ENCODE measurements at regions not wholly inside any gene's neighbourhood (a gene's known extent, or its start where the extent isn't known, plus 50 kb on each side); places are given as distances from the start of the nearest gene placed in this dataset.

DNA sequence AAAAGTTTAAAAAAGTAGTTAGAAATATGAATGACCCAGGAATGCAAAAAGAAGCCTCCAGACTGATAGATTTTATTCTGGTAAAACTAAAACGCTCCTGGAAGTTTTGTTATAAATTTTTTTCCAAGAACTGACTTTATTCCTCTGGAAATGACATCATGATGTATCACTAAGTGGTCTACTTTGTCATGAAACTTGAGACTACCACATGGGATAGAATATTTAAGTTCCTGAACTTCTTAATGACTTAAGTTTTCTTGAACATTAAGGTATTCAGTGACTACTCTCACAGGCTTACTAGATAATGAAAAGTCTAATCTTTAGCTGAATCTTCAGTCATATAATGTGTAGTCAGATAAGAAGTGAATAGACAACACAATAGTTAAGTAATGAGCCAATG lies 842.2 kb downstream of the USP25 start:
- Histone ChIP-seq H3K36me3 (peaks cover 19% of the 10 kb centered on the region), H3K4me3 (no peak overlapping the region), H3K9me3 (no peaks in the 10 kb centered on the region), H3K27me3 (no peaks in the 10 kb centered on the region)
- DNase-seq = no peak

DNA sequence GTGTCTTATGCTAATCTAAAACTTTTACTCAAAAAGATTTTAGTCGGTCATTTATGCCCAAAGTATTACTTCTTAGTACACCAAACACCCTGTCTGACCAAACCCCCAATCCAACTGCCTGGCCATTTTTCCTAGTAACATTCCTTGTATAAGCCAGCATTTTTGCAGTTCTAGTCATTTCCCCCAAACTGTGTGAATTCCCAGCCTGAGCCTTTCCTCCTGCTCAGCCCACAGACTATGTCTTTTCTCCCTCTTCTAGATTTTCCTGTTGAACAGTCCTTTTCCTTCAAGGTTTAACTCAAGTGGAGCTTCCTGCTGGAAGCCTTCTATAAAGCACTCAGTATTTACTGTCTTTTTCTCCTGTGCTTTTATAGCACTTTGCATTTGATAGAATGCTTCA lies 843.8 kb downstream of the USP25 start:
- H3K27me3 ChIP-seq = no peaks in the 10 kb centered on the region
- no peak overlapping the region for H3K4me3 ChIP-seq
- no peaks in the 10 kb centered on the region for H3K9me3 ChIP-seq
- peaks cover 18% of the 10 kb centered on the region for H3K36me3 ChIP-seq
- DNase-seq = peak; percentile 23

DNA sequence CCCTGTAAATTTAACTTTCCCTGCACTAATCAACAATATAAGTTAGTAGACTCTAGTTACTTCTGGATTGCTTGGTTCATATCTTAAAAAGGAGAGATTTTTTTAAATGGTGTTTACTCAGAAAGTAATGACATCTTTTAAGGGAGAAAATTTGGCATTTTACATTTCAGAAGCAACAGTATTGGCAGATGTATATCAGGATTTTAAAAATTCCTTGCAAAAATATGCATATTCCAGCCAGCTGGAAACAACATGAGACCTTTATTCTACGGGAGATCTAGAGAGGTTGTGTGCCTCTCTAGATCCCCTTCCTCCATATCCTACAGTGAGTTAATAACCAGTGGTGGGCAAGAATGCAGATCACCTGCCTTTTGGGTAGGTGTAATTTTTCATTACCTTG lies 848.2 kb downstream of the USP25 start:
- no peak for DNase-seq
- H3K4me3 ChIP-seq = no peak overlapping the region
- H3K9me3 ChIP-seq = no peaks in the 10 kb centered on the region
- H3K36me3 ChIP-seq = no peaks in the 10 kb centered on the region; the same call in 1 of the 2 replicates
- H3K27me3 ChIP-seq = no peaks in the 10 kb centered on the region

DNA sequence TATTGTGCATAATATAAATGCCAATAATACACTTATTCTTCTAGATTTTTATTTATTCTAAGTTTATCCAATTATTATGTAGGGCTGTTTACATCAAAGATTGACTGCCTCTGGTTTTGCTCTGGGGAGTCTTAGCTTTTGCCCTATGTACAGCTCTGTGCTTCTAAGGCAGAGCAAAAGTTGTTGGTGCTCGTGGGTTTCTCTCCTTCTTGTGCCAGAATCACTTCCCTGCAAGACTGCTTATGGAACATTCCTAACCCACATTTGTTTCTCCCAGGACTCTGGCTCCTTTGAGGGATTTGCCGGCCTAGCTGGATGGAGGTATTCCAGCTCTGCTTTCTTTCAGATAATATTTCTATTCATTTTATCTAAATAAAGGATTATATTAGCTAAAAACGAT lies 849.1 kb downstream of the USP25 start:
- Histone ChIP-seq H3K36me3 (no peaks in the 10 kb centered on the region; the same call in 1 of the 2 replicates), H3K4me3 (no peak overlapping the region), H3K27me3 (no peaks in the 10 kb centered on the region), H3K9me3 (no peaks in the 10 kb centered on the region)
- peak; percentile 19 for DNase-seq

DNA sequence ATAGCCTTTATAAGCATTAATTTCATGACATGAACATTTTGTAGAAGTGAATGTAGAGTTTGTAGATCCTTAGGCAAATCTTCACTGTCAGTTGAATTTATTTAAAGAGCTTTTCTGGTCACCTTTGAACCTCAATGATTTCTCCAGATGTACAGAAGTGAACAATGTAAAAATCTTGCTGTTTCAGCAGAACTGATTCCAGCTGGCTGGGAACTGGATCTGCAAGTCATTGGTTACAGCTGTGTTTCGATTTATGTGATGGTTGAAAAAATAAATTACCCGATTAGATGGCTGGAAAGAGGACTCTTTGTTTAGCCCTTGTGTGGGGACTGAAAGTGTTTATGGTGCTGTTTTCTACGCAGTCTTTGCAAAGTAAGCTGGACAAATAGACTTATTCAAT lies 849.8 kb downstream of the USP25 start:
- Histone ChIP-seq H3K4me3 (no peak overlapping the region), H3K27me3 (no peaks in the 10 kb centered on the region), H3K9me3 (no peaks in the 10 kb centered on the region), H3K36me3 (no peaks in the 10 kb centered on the region; the same call in 1 of the 2 replicates)
- DNase-seq = no peak

DNA sequence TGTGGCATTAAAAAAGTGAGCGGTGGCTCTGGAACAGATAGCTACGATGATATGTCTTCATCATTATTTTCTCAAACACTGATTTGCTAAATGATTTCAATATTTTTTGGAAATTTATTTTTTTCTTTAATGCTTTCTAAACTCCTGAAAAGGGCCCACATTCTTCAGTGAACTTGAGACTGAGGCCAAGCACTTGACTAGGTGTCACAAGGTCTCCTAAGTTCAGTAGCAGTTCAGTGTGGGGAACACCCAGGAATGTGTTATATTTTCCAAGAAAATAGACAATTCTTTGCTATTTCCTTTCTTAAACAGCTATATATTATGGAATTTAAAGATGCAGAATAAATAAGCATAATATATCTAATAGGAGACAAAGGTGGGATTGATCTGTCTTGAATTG lies 850.9 kb downstream of the USP25 start:
- no peak overlapping the region for H3K4me3 ChIP-seq
- DNase-seq = no peak
- H3K27me3 ChIP-seq = no peaks in the 10 kb centered on the region
- no peaks in the 10 kb centered on the region for H3K9me3 ChIP-seq
- no peaks in the 10 kb centered on the region for H3K36me3 ChIP-seq

DNA sequence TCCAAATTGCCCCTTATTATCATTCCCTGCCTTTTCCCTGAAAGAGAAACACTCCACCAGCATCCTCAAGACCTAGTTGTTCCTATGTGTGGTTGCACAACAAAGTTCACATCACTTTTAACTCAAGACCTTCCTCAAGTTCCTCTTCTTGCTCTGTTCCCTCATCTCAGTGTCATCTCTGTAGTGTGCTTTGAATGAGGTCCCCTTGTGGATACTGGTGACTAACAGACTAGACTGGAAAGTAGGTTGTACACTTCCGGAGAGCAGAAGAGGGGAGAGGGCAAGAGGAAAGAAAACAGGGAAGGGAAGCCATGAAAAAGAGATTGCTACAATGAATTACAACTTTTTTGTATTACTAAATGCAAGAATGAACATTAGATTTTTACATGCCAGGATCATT lies 853.8 kb downstream of the USP25 start:
- Histone ChIP-seq H3K4me3 (no peak overlapping the region), H3K36me3 (no peaks in the 10 kb centered on the region), H3K9me3 (no peaks in the 10 kb centered on the region), H3K27me3 (no peaks in the 10 kb centered on the region)
- DNase-seq = no peak

DNA sequence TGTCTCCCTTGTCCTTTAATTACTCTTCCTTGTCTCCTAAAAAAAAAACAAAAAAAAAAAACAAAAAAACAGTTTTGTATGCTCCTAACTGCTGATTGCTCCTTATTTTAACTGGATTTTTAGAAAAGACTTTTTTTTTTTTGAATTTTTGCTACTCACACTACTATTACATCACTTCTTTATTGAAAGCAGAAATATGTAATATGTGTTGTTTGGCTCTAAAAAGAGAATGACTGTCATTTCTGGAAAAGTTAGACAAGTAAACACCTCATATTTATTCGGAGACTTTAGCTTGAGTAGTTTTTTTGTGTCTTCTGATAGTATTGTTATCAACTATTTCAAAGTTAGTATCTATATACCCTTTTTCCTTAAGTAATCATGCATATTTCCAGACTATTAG lies 855.0 kb downstream of the USP25 start:
- peaks cover 4% of the 10 kb centered on the region; the same call in 1 of the 2 replicates for H3K36me3 ChIP-seq
- H3K9me3 ChIP-seq = no peaks in the 10 kb centered on the region
- no peak for DNase-seq
- no peaks in the 10 kb centered on the region for H3K27me3 ChIP-seq
- no peak overlapping the region for H3K4me3 ChIP-seq

DNA sequence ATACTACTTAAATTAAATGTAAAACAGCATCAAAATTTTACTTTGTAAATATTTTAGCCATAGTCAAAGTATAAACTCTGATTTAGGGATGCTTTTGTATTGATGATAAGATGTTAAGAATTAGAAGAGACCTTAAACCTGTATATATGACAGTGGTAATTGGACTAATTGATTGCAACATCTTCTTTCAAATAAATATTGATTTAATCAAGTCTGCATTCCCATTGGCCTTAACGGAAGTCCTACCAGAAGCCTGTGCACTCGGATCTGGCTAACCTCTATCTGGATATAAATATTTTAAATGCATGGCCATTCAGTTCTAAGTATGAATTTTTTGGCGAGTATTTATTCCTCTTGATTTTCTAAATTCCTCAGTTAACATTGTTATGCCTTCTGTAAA lies 856.1 kb downstream of the USP25 start:
- DNase-seq = no peak
- Histone ChIP-seq H3K27me3 (no peaks in the 10 kb centered on the region), H3K9me3 (no peaks in the 10 kb centered on the region), H3K4me3 (no peak overlapping the region), H3K36me3 (peaks cover 9% of the 10 kb centered on the region; the same call in 1 of the 2 replicates)

DNA sequence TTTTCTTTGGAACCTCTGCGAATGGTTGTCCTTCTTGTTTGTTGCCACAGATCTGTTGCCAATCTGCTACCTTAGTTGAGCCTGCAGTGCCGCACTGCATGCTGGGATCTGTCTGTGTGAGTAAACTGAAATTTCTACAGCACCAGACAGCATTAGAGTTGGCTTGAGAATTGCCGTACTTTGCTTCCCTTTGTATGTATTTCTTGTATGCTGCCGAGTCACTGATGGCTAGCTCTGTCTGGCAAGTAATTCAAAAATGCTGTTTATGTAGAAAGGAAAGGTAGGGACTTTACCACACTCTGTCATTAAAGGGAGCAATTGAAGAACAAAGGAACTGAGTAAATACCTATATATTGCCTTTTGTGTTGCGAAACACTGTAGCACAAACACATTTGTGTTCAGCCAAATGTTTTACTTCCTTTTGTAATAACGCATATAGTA lies 857.4 kb downstream of the USP25 start:
- Histone ChIP-seq H3K27me3 (no peaks in the 10 kb centered on the region), H3K36me3 (peaks cover 12% of the 10 kb centered on the region; the same call in 1 of the 2 replicates), H3K9me3 (no peaks in the 10 kb centered on the region), H3K4me3 (peak overlapping the region; percentile 40)
- DNase-seq = peak; percentile 80

DNA sequence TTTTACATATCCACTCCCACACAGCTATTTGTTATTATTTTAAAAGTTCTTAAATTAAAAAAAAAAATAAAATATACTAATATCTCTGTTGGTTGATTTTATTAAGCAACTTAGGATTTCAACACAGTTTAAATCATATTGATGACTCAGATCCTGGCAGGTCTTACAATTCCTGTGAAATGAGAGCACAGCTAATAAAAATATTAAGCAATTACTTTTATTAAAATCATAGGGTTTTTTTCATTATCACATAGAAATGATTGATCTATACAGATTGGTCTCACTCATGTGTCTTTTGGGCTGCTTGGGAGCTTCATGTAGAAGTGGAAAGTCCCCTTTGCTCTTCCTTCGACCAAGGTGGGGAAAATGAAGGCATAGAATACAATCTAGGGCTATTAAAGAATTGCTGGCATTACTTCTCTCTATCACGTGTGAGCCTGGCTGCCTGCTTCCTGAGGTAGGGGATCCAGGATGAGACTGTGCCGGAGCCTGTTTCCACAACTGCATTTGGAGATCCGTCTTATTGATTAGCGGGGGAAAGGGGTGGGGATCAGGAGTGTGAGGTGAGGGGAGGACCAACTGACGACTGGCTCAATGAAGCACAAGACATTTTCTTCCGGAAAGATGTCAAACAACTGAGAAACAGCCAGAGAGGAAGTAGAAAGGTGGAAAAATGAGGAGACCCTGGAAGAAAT lies 858.0 kb downstream of the USP25 start:
- no peaks in the 10 kb centered on the region for H3K27me3 ChIP-seq
- peak overlapping the region; percentile 40 for H3K4me3 ChIP-seq
- H3K9me3 ChIP-seq = no peaks in the 10 kb centered on the region
- DNase-seq = peak; percentile 46
- H3K36me3 ChIP-seq = peaks cover 12% of the 10 kb centered on the region; the same call in 1 of the 2 replicates

DNA sequence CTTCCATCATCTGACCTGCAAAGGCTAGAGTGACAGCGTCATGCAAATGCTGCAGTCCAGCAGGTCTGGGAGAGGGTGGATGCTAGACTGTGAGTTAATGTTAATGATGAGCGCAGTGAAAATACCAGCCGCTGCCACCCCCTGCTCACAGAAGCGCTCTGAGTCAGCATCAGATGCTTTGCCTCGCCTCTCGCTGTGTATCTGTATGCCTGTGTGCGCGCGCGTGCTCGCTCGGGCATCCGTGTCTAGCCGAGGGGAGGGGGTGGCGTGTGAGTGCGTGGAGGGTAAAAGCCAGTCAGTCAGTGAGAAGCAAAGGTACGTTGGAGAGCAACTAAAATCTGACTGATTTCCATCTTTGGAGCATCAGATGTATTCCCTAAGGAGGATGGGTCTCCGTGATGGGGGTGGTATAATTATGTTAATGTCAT lies 858.7 kb downstream of the USP25 start:
- DNase-seq = peak; percentile 91
- Histone ChIP-seq H3K9me3 (no peaks in the 10 kb centered on the region), H3K4me3 (peak overlapping the region; percentile 40), H3K27me3 (no peaks in the 10 kb centered on the region), H3K36me3 (peaks cover 12% of the 10 kb centered on the region; the same call in 1 of the 2 replicates)

DNA sequence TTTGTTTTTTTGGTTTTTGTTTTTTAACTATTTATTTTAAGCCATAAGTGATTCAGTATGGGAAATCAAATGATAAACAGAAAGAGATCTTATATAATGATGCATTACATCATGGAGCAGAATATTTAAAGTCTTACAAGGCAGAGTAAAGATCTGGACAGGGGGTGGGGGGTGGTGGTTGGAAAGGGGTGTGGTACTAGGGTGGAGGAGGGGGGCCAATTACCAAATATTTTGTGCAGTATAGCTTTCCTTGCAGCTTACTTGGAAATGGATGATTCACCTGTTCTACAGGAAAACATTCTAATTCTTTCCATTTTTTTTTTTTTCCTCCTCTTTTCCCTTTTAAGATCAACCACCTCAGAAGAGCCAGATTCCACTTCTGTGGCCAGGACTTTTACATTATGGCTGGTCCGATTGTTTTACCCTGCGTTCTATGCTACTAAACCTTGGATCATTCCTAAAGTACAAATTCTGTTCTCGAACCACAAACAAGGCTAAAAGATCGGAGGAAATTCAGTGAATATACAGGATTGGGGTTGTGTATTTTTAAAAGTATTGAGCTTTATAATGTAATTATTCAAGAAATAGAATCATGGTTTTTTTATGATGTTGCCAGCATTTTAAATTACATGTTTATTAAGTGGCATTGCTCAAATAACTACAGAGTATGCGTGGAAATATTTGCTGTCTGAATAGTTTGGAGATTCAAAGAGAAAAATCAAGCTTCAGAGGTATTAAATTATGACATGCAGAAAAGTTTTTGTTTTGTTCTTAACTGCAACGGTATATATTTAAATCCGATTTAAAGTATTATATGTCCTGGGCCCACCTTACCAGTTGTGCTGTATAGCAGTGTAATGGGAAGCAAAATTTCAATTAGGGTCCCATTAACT lies 859.5 kb downstream of the USP25 start:
- Histone ChIP-seq H3K36me3 (peaks cover 12% of the 10 kb centered on the region; the same call in 1 of the 2 replicates), H3K9me3 (no peaks in the 10 kb centered on the region), H3K27me3 (no peaks in the 10 kb centered on the region), H3K4me3 (peak overlapping the region; percentile 40)
- peak; percentile 22 for DNase-seq

DNA sequence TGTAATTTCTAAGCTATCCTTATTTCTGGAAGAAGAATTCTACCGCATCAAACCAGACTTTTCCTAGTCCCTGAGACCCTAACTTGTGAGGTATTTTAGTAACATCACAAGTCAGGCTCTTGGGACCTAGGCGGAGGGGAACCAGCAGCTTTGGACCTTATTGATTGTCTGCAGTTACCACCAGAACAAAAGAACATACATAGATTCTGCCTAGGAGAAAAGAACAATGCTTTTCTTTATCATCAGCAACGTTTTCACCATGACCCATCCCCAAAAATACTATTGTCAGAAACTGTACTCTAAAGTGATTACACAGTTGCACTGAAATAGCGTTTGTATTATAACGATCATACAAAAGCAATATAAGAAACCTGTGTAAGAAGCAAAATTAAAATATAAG lies 860.4 kb downstream of the USP25 start:
- H3K9me3 ChIP-seq = no peaks in the 10 kb centered on the region
- no peaks in the 10 kb centered on the region for H3K27me3 ChIP-seq
- DNase-seq = no peak
- peaks cover 12% of the 10 kb centered on the region; the same call in 1 of the 2 replicates for H3K36me3 ChIP-seq
- no peak overlapping the region for H3K4me3 ChIP-seq

DNA sequence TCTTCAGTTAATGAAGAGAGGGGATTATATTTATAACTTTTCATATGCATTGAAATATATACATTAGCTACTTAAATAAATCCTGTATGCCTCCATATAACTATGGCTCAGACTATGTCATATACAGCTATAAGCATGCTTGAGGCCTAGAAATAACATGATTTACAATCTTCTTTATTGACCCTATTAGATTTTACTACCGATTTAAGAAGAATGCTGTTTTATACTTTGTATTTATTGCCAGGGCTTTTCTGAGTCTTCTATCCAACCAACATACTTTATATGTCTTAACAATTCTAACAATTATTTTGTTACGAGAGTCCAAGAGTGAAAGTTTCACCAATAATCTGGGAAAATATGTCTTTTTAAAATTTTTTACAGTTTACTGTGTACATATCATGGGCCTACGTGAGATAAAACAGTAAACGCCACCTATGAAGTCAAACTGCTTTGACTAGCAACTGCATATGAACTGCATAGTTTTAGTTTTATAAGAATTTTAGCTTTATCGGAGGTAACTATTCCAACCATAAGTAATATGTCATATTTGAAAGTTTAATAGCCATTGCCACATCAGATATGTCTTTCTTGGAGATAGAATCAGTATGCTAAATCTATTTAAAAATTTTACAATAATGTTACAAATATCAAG lies 861.0 kb downstream of the USP25 start:
- H3K36me3 ChIP-seq = peaks cover 12% of the 10 kb centered on the region; the same call in 1 of the 2 replicates
- H3K4me3 ChIP-seq = no peak overlapping the region
- no peaks in the 10 kb centered on the region for H3K9me3 ChIP-seq
- DNase-seq = no peak
- no peaks in the 10 kb centered on the region for H3K27me3 ChIP-seq

DNA sequence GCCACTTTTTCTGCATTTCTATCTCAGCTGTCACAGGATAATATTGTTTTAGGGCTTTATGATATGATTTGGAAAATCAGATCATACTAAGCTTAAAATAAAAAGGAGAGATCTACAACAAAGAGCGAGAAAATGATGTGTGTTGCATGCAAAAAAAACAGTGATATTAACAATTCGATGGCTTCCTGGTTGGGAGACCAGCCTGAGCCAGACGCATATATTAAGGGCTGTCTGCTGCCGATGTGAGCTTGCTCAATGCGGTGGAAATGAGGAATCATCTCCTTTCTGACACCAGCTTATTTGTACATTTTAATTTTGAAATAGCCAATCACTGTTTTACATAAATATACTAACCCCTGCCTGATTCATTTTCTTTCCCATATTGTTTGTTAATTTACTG lies 862.6 kb downstream of the USP25 start:
- no peak for DNase-seq
- H3K36me3 ChIP-seq = peaks cover 15% of the 10 kb centered on the region
- H3K9me3 ChIP-seq = no peaks in the 10 kb centered on the region
- no peaks in the 10 kb centered on the region for H3K27me3 ChIP-seq
- H3K4me3 ChIP-seq = no peak overlapping the region

DNA sequence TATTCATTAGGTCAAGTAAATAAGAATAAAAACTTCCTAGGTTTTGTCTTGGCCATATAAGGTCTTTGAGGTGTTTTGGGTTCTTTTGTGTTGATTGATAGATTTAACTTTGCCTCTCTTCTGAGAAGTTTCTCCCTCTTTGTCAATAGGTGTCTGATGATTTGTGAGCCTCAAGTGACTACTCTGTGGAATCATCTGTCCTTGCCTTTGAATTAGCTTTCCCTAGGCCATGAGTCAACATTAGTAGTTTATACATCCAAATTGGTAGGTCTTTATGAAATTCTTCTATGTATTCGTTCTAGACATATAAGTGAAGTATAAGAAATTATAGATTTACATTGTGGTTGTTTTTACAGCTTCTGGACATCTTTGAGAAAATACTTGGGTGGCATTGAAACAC lies 864.4 kb downstream of the USP25 start:
- DNase-seq = no peak
- Histone ChIP-seq H3K36me3 (peaks cover 17% of the 10 kb centered on the region), H3K27me3 (no peaks in the 10 kb centered on the region), H3K9me3 (no peaks in the 10 kb centered on the region), H3K4me3 (no peak overlapping the region)

Data from MG63 (cell line).